Prostate gland (tissue), 2 donors: ENCODE measurements at regions not wholly inside any gene's neighbourhood (a gene's known extent, or its start where the extent isn't known, plus 50 kb on each side); places are given as distances from the start of the nearest gene placed in this dataset.

ENCODE experiments used
- CTCF ChIP-seq, 4 experiments: fragments of 200-600 bp in 2 of 4; fragments of 450-650 bp in 2 of 4; sonication (generic) in 2 of 4; IDR thresholded peaks; 1 replicate in 3 of 4; 2 replicates in 1 of 4; pipeline ENCODE4 v1.5.1; 2016 to 2019; ENCODE audit warnings: antibody characterized with exemption in 4 of 4, mild to moderate bottlenecking in 2 of 4, moderate library complexity in 2 of 4
- POLR2A ChIP-seq: fragments of 450-650 bp; IDR thresholded peaks from one replicate; pipeline ENCODE4 v1.6.1; 2016; ENCODE audit warnings: antibody characterized with exemption, mild to moderate bottlenecking
- POLR2AphosphoS5 ChIP-seq: sonication (generic); formaldehyde crosslinking; IDR thresholded peaks from one replicate; pipeline ENCODE4 v1.6.1; 2017; ENCODE audit warnings: antibody characterized with exemption

GRCh38 chr5:61995486-61995885 is 310.5 kb upstream of the KIF2A start:
- TF ChIP-seq CTCF (IDR thresholded peaks at IDR 0.05) (no peak), POLR2AphosphoS5 (no peak), POLR2A (no peak)
